H9 (cell line): ENCODE measurements at regions not wholly inside any gene's neighbourhood (a gene's known extent, or its start where the extent isn't known, plus 50 kb on each side); places are given as distances from the start of the nearest gene placed in this dataset.

ENCODE experiments used
- DNase-seq: peaks from one replicate; pipeline ENCODE4 v3.0.0-alpha.2; 2017
- H2AFZ ChIP-seq: one replicate; pipeline ENCODE4 v1.6.1; 2013; ENCODE audit warnings: mild to moderate bottlenecking, low read length, control low read depth, moderate library complexity
- H2AK5ac ChIP-seq: 2 replicates; pipeline ENCODE4 v1.6.1; 2013; ENCODE audit warnings: low read length, control low read depth, mixed read lengths; ENCODE audit not compliant: insufficient read length
- H2BK120ac ChIP-seq: one replicate; pipeline ENCODE4 v1.6.1; 2013; ENCODE audit warnings: low read depth, mild to moderate bottlenecking, low read length, control low read depth, inconsistent platforms; ENCODE audit not compliant: poor library complexity, severe bottlenecking
- H2BK12ac ChIP-seq: 2 replicates; pipeline ENCODE4 v1.6.1; 2013; ENCODE audit warnings: low read length, control low read depth, mixed read lengths, low read depth; ENCODE audit not compliant: insufficient read length
- H2BK15ac ChIP-seq: 2 replicates; pipeline ENCODE4 v1.6.1; 2013; ENCODE audit warnings: low read depth, low read length, control low read depth
- H2BK20ac ChIP-seq: one replicate; pipeline ENCODE4 v1.6.1; 2013; ENCODE audit warnings: low read depth, mild to moderate bottlenecking, low read length, control low read depth, inconsistent platforms; ENCODE audit not compliant: poor library complexity, severe bottlenecking
- H2BK5ac ChIP-seq: 2 replicates; pipeline ENCODE4 v1.6.1; 2013; ENCODE audit warnings: low read length, control low read depth, mixed read lengths; ENCODE audit not compliant: insufficient read length
- H3K14ac ChIP-seq: 2 replicates; pipeline ENCODE4 v1.6.1; 2013; ENCODE audit warnings: low read length, control low read depth; ENCODE audit not compliant: insufficient read depth
- H3K18ac ChIP-seq: 2 replicates; pipeline ENCODE4 v1.6.1; 2013; ENCODE audit warnings: low read depth, mild to moderate bottlenecking, mixed read lengths, low read length, control low read depth; ENCODE audit not compliant: insufficient read length
- H3K23ac ChIP-seq: 2 replicates; pipeline ENCODE4 v1.6.1; 2013; ENCODE audit warnings: low read length, control low read depth, mixed read lengths, low read depth; ENCODE audit not compliant: insufficient read length
- H3K23me2 ChIP-seq: 2 replicates; pipeline ENCODE4 v1.6.1; 2013; ENCODE audit warnings: low read depth, mild to moderate bottlenecking, mixed read lengths, low read length, control low read depth; ENCODE audit not compliant: insufficient read length, poor library complexity, severe bottlenecking
- H3K27ac ChIP-seq: 2 replicates; pipeline ENCODE4 v1.5.1; 2013; ENCODE audit warnings: low read length, control low read depth, mixed read lengths, low read depth; ENCODE audit not compliant: insufficient read length
- H3K27me3 ChIP-seq: 2 replicates; pipeline ENCODE4 v1.6.1; 2013; ENCODE audit warnings: low read length, control low read depth, inconsistent platforms; ENCODE audit not compliant: insufficient read depth
- H3K4ac ChIP-seq: 2 replicates; pipeline ENCODE4 v1.6.1; 2013; ENCODE audit warnings: low read depth, mild to moderate bottlenecking, control low read depth, inconsistent platforms, low read length, moderate library complexity
- H3K4me1 ChIP-seq: 2 replicates; pipeline ENCODE4 v1.6.1; 2013; ENCODE audit warnings: low read length, control low read depth, inconsistent platforms; ENCODE audit not compliant: insufficient read depth
- H3K4me2 ChIP-seq: 2 replicates; pipeline ENCODE4 v1.6.1; 2013; ENCODE audit warnings: low read length, control low read depth, mixed read lengths; ENCODE audit not compliant: insufficient read length, insufficient read depth
- H3K56ac ChIP-seq: 2 replicates; pipeline ENCODE4 v1.6.1; 2013; ENCODE audit warnings: low read depth, mild to moderate bottlenecking, mixed read lengths, low read length, control low read depth; ENCODE audit not compliant: insufficient read length
- H3K79me1 ChIP-seq: 2 replicates; pipeline ENCODE4 v1.6.1; 2013; ENCODE audit warnings: low read depth, mild to moderate bottlenecking, moderate library complexity, low read length, control low read depth, inconsistent platforms; ENCODE audit not compliant: insufficient read depth, poor library complexity, severe bottlenecking
- H3K79me2 ChIP-seq: 2 replicates; pipeline ENCODE4 v1.6.1; 2013; ENCODE audit warnings: low read length, control low read depth, inconsistent platforms; ENCODE audit not compliant: insufficient read depth
- H3K9ac ChIP-seq: 2 replicates; pipeline ENCODE4 v1.6.1; 2013; ENCODE audit warnings: low read length, control low read depth, mixed read lengths; ENCODE audit not compliant: insufficient read length; ENCODE audit errors: extremely low read depth
- H3K9me3 ChIP-seq: one replicate; pipeline ENCODE4 v1.6.1; 2013; ENCODE audit warnings: low read depth, low read length, inconsistent platforms; ENCODE audit not compliant: control insufficient read depth
- H3T11ph ChIP-seq: one replicate; pipeline ENCODE4 v1.6.1; 2013; ENCODE audit warnings: mild to moderate bottlenecking, low read length, control low read depth, inconsistent platforms
- H4K20me1 ChIP-seq: one replicate; pipeline ENCODE4 v1.6.1; 2013; ENCODE audit not compliant: control insufficient read depth, insufficient read length, insufficient read depth
- H4K5ac ChIP-seq: 2 replicates; pipeline ENCODE4 v1.6.1; 2013; ENCODE audit warnings: low read depth, mild to moderate bottlenecking, mixed read lengths, low read length, control low read depth; ENCODE audit not compliant: insufficient read length
- H4K8ac ChIP-seq: replicated peaks from 2 replicates; pipeline ENCODE4 v1.6.1; 2013; ENCODE audit warnings: low read length, control low read depth, mixed read lengths, low read depth; ENCODE audit not compliant: insufficient read length
- H4K91ac ChIP-seq: 2 replicates; pipeline ENCODE4 v1.6.1; 2013; ENCODE audit warnings: low read depth, mild to moderate bottlenecking, moderate library complexity, mixed read lengths, low read length, control low read depth; ENCODE audit not compliant: insufficient read length
- H3K27ac Mint-ChIP-seq, 3 experiments: 2 replicates in 2 of 3; 3 replicates in 1 of 3; pipeline ENCODE4 v1.8.0; 2020 to 2021; ENCODE audit warnings: mixed read lengths in 3 of 3, mild to moderate bottlenecking in 1 of 3, moderate library complexity in 1 of 3
- H3K27me3 Mint-ChIP-seq: 2 replicates; pipeline ENCODE4 v1.8.0; 2021; ENCODE audit warnings: low read depth, mild to moderate bottlenecking, moderate library complexity, mixed read lengths
- H3K36me3 Mint-ChIP-seq, 3 experiments: 2 replicates in 2 of 3; 3 replicates in 1 of 3; pipeline ENCODE4 v1.8.0; 2020 to 2021; ENCODE audit warnings: low read depth in 3 of 3, mixed read lengths in 3 of 3; ENCODE audit not compliant: insufficient read depth in 1 of 3
- H3K4me1 Mint-ChIP-seq, 2 experiments: 2 replicates each; pipeline ENCODE4 v1.8.0; 2020; ENCODE audit warnings: mixed read lengths in 2 of 2
- H3K4me3 Mint-ChIP-seq, 2 experiments: 2 replicates in 1 of 2; 3 replicates in 1 of 2; pipeline ENCODE4 v1.8.0; 2020 to 2021; ENCODE audit warnings: mild to moderate bottlenecking in 2 of 2, mixed read lengths in 2 of 2, moderate library complexity in 1 of 2
- H3K9me3 Mint-ChIP-seq, 2 experiments: 2 replicates in 1 of 2; 3 replicates in 1 of 2; pipeline ENCODE4 v1.8.0; 2020; ENCODE audit warnings: mild to moderate bottlenecking in 2 of 2, mixed read lengths in 2 of 2, moderate library complexity in 1 of 2
- CTCF ChIP-seq: fragments of 200-600 bp; sonication (generic); conservative IDR thresholded peaks from 3 replicates; pipeline ENCODE4 v1.8.0; 2021; ENCODE audit warnings: antibody characterized with exemption, mild to moderate bottlenecking
- WGBS: extraction: QIAGEN DNeasy Blood & Tissue Kit; methylation state at CpG from one replicate; pipeline ENCODE4 v1.1.7; 2013; ENCODE audit warnings: missing lambda C conversion rate, low lambda C conversion rate, mixed read lengths; ENCODE audit not compliant: insufficient read length; ENCODE audit errors: extremely low coverage; 5-methylcytosine and 5-hydroxymethylcytosine counted together

DNA sequence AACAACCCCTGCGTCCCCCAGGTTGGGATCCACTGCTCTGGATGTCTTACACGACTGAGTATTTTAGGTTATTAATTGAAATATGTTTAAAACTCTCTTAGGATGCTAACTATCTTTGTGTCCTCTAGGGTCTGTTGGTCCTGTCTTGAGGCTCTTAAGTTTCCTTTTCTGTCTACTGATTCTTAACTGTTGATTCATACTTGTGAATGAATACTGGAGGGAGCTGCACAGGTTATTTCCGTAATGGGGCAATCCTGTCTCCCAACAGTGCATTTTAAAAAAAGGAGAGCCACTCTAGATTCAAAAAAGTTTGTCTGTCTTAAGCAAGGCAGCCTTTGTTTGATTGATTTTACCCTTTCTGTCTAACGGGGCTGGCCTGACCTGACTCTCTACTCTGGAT is 237.6 kb upstream of the POM121L12 start:
- Histone ChIP-seq H4K91ac (no peak overlapping the region), H3K79me2 (no peaks in the 10 kb centered on the region), H3K23me2 (no peaks in the 10 kb centered on the region), H2BK120ac (no peak overlapping the region), H3T11ph (no peak overlapping the region), H4K5ac (no peak overlapping the region), H3K14ac (no peak overlapping the region), H3K56ac (no peak overlapping the region), H3K18ac (no peak overlapping the region), H2BK15ac (no peak overlapping the region), H3K9ac (no peak overlapping the region), H4K20me1 (no peaks in the 10 kb centered on the region), H3K23ac (no peak overlapping the region), H2BK5ac (no peak overlapping the region), H4K8ac (no peak overlapping the region), H3K27ac (no peak overlapping the region), H2BK20ac (no peak overlapping the region), H3K9me3 (no peaks in the 10 kb centered on the region), H2BK12ac (no peak overlapping the region), H3K4me1 (no peaks in the 10 kb centered on the region), H2AK5ac (no peak overlapping the region), H3K4me2 (no peak overlapping the region), H3K79me1 (no peaks in the 10 kb centered on the region), H3K4ac (no peak overlapping the region), H2AFZ (no peak overlapping the region), H3K27me3 (no peaks in the 10 kb centered on the region)
- no peak for DNase-seq
- no CpG with 5 or more reads among the region's 4 CpGs for WGBS
- Mint-ChIP-seq H3K4me3 (no peak overlapping the region), H3K27me3 (no peaks in the 10 kb centered on the region), H3K27ac (peak overlapping the region in 1 of 3 experiments; percentile 70; a peak in 1 of 7 replicates), H3K36me3 (peaks cover 0 to 4% (median 4%) of the 10 kb centered on the region in 3 experiments; a peak in 3 of 7 replicates), H3K4me1 (no peaks in the 10 kb centered on the region), H3K9me3 (peaks cover 3 to 5% of the 10 kb centered on the region in 2 experiments; a peak in 3 of 5 replicates)
- no peak for TF ChIP-seq CTCF
